BLaER1 treated with 17β-estradiol and CSF1 and Interleukin-3, amounts not matched to agents 10 nM and 100 nM (cell line): ENCODE measurements at regions not wholly inside any gene's neighbourhood (a gene's known extent, or its start where the extent isn't known, plus 50 kb on each side); places are given as distances from the start of the nearest gene placed in this dataset.

Experiments used
- H3K27ac ChIP-seq, 11 experiments: shearing (Covaris generic); formaldehyde crosslinking; 2 replicates each; pipeline ENCODE4 v1.8.1; 2022
- H3K27me3 ChIP-seq, 11 experiments: shearing (Covaris generic); formaldehyde crosslinking; 2 replicates each; pipeline ENCODE4 v1.8.1; 2022
- H3K36me3 ChIP-seq, 11 experiments: shearing (Covaris generic); formaldehyde crosslinking; 2 replicates each; pipeline ENCODE4 v1.8.1; 2022
- H3K4me1 ChIP-seq, 10 experiments: shearing (Covaris generic); formaldehyde crosslinking; 2 replicates each; pipeline ENCODE4 v1.8.1; 2022
- H3K4me2 ChIP-seq, 11 experiments: shearing (Covaris generic); formaldehyde crosslinking; 2 replicates each; pipeline ENCODE4 v1.8.1; 2022
- H3K4me3 ChIP-seq, 10 experiments: shearing (Covaris generic); formaldehyde crosslinking; 2 replicates each; pipeline ENCODE4 v1.8.1; 2022
- H3K9ac ChIP-seq, 11 experiments: shearing (Covaris generic); formaldehyde crosslinking; 2 replicates each; pipeline ENCODE4 v1.8.1; 2022
- H3K9me3 ChIP-seq, 11 experiments: shearing (Covaris generic); formaldehyde crosslinking; replicated peaks in 1 of 11; 2 replicates each; pipeline ENCODE4 v1.8.1; 2022
- H4K20me1 ChIP-seq, 11 experiments: shearing (Covaris generic); formaldehyde crosslinking; 2 replicates each; pipeline ENCODE4 v1.8.1; 2022
- Cebpa-rat ChIP-seq, 11 experiments: shearing (Covaris generic); IDR thresholded peaks; 2 replicates each; pipeline ENCODE4 v1.8.1; 2022

DNA sequence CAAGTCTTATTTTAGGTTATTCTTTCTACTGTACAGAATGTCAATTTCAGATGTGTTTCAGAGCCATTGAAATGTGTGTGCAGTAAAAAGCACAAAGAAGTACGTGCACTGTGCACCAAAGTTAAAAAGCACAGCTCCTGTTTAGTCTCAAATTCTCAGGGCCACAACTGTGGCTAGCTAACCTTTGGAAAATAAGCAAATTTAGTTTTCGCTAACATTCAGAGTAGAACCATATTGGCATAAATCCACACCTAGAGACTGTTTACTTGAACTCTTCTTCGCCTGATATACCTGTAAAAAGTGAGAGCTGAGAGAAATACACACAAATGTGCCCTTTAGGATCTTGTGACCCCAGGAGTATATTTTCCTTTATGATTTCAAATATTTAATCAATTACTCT is 353.9 kb downstream of the TFEC start:
- no peaks in the 10 kb centered on the region for H3K9me3 ChIP-seq
- H3K4me3 ChIP-seq: no peak overlapping the region
- H3K36me3 ChIP-seq: no peaks in the 10 kb centered on the region
- no peak overlapping the region for H3K9ac ChIP-seq
- peaks cover 0 to 23% (median 13%) of the 10 kb centered on the region in 10 experiments; a peak in 14 of 20 replicates for H3K4me1 ChIP-seq
- no peaks in the 10 kb centered on the region for H3K27me3 ChIP-seq
- H3K4me2 ChIP-seq: no peak overlapping the region
- TF ChIP-seq Cebpa-rat (IDR thresholded peaks at IDR 0.05): no peak
- H3K27ac ChIP-seq: no peak overlapping the region
- H4K20me1 ChIP-seq: no peaks in the 10 kb centered on the region

DNA sequence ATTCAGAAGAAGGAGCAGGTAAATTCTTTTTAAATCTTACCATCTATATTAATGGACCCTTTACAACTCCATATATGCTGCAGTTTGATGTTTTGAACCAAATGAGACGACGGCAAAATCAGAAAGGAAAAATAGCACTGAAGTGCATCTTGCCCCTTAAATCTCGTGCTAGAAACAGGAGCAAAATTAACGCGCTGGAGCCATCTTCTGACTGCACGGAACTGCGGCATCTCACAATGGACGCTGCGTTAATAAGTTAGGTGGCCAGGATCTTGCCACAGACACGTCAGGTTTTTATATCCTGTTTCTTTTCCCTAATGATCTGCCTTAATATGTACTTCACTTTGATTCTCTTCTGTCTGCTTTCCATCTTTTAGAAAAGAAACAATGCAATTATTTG is 354.5 kb downstream of the TFEC start:
- no peak overlapping the region for H3K27ac ChIP-seq
- no peak overlapping the region for H3K4me3 ChIP-seq
- H3K9ac ChIP-seq: no peak overlapping the region
- no peaks in the 10 kb centered on the region for H3K36me3 ChIP-seq
- no peak for TF ChIP-seq Cebpa-rat (IDR thresholded peaks at IDR 0.05)
- no peak overlapping the region for H3K4me2 ChIP-seq
- H3K4me1 ChIP-seq: peaks cover 0 to 23% (median 13%) of the 10 kb centered on the region in 10 experiments; a peak in 14 of 20 replicates
- H4K20me1 ChIP-seq: no peaks in the 10 kb centered on the region
- H3K9me3 ChIP-seq: no peaks in the 10 kb centered on the region
- no peaks in the 10 kb centered on the region for H3K27me3 ChIP-seq

DNA sequence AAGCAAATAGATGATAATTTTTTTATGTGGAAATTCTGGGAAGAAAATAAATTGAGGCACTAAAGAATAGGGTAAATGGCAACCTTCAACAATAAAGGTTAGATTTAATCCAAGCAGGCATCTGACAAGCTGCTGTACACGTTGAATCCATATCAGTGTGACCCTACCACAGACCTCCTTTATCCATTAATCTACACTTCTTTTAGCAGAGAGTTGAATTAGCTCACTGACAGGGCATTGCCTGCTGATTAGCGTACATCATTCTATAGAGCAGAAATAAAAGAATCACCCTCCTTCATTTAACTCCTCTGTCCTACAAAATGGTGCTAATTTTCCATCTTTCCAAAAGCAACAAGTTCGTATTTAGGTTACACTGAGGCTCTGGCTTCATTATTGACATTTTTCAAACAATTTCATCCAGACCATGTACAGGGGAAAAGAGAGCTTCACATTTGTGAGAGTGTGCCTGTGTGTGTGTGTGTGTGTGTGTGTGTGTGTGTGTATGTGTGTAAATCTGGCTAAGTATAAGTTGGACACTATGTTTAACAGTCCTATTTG is 356.0 kb downstream of the TFEC start:
- H4K20me1 ChIP-seq: no peaks in the 10 kb centered on the region
- no peak overlapping the region for H3K27ac ChIP-seq
- H3K27me3 ChIP-seq: no peaks in the 10 kb centered on the region
- no peak overlapping the region for H3K4me2 ChIP-seq
- H3K9ac ChIP-seq: no peak overlapping the region
- H3K9me3 ChIP-seq: no peaks in the 10 kb centered on the region
- no peak for TF ChIP-seq Cebpa-rat (IDR thresholded peaks at IDR 0.05)
- H3K4me1 ChIP-seq: peaks cover 0 to 17% (median 11%) of the 10 kb centered on the region in 10 experiments; a peak in 15 of 20 replicates
- H3K4me3 ChIP-seq: no peak overlapping the region
- H3K36me3 ChIP-seq: no peaks in the 10 kb centered on the region

DNA sequence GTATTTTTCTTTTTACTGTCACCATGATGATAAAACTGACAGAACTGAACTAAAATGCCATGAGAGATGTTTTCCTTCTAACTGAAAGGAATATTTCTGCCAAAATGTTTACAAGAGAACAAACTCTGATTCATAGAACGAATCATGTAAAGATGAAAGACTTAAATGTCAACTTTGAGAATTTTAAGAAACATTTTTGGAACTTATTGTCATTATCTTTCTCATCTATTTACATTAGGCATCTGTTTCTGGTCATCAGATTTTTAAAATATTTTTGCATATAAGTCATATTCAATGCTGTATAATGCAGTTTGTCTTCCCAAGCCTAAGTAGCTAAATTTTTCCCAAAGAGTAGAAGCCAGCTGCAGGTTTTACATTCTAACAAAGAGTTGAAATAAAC is 358.5 kb downstream of the TFEC start:
- no peaks in the 10 kb centered on the region for H3K27me3 ChIP-seq
- H3K9ac ChIP-seq: no peak overlapping the region
- no peaks in the 10 kb centered on the region for H4K20me1 ChIP-seq
- no peak overlapping the region for H3K4me3 ChIP-seq
- H3K27ac ChIP-seq: no peak overlapping the region
- no peaks in the 10 kb centered on the region for H3K9me3 ChIP-seq
- TF ChIP-seq Cebpa-rat (IDR thresholded peaks at IDR 0.05): no peak
- H3K4me1 ChIP-seq: no peaks in the 10 kb centered on the region; a peak in 1 of 20 replicates
- H3K36me3 ChIP-seq: no peaks in the 10 kb centered on the region
- no peak overlapping the region for H3K4me2 ChIP-seq

DNA sequence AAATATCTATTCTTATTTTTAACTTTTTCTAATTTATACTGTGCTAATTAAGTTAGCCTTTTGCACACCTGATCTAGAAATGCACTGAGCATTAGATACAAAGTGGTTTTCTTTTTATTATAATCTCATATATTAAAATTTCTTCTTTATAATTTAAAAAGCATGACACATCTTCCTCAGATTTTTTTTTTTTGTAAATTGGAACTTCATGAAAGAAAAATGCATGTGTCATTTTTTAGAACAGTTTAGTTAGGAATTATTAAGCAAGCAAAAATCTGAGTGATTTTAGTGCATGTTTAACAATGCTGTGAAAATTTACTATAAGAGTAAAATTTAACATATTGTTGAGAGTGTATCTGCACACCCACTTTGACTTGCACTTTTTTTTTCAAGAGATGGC is 367.9 kb downstream of the TFEC start:
- no peak overlapping the region for H3K27ac ChIP-seq
- H4K20me1 ChIP-seq: no peaks in the 10 kb centered on the region
- no peaks in the 10 kb centered on the region for H3K36me3 ChIP-seq
- no peaks in the 10 kb centered on the region for H3K9me3 ChIP-seq
- no peak overlapping the region for H3K4me3 ChIP-seq
- no peak for TF ChIP-seq Cebpa-rat (IDR thresholded peaks at IDR 0.05)
- no peaks in the 10 kb centered on the region for H3K27me3 ChIP-seq
- H3K4me1 ChIP-seq: no peaks in the 10 kb centered on the region
- H3K4me2 ChIP-seq: no peak overlapping the region
- no peak overlapping the region for H3K9ac ChIP-seq

DNA sequence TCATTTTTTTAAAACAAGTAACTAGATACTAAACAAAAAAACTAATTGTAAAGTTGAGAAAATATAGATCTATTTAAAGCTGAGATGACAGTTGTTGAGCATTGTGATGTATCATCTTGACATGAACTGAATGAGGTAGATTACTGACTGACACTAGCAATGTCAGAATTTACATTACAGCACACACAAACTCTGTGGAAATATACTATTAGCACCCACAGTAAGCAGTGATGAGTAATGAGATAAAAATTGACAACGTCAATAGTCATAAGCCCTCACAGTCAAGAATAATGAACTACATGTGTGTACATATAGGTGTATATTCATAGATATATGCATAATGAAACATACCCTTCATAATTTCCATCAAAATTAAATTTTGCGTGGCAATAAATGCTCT is 368.4 kb downstream of the TFEC start:
- Histone ChIP-seq H4K20me1 (no peaks in the 10 kb centered on the region), H3K4me1 (no peaks in the 10 kb centered on the region), H3K36me3 (no peaks in the 10 kb centered on the region), H3K4me3 (no peak overlapping the region), H3K27me3 (no peaks in the 10 kb centered on the region), H3K9me3 (no peaks in the 10 kb centered on the region), H3K9ac (no peak overlapping the region), H3K27ac (no peak overlapping the region), H3K4me2 (no peak overlapping the region)
- no peak for TF ChIP-seq Cebpa-rat (IDR thresholded peaks at IDR 0.05)

DNA sequence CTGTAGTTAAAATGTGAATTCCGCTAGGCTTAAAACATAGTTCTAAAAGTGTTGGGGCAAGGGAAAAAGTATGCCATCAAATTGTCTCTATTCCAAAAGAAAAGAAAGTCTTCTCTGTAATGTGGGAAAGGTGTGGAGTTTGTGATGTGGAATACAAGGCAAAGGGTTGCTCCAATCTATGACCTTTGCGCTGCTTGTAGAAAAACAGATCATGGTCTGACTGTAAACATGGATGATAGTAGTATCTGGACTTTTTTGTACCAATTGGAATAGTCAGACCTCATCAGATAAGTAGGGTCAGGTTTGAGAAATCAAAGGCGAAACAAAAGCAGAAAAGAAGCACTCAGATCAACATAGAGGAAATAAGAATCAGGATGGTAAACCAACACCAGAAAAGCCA is 372.3 kb downstream of the TFEC start:
- Histone ChIP-seq H3K4me2 (no peak overlapping the region), H4K20me1 (no peaks in the 10 kb centered on the region), H3K36me3 (no peaks in the 10 kb centered on the region), H3K9ac (no peak overlapping the region), H3K9me3 (no peaks in the 10 kb centered on the region), H3K27me3 (no peaks in the 10 kb centered on the region), H3K4me1 (no peaks in the 10 kb centered on the region), H3K4me3 (no peak overlapping the region), H3K27ac (no peak overlapping the region)
- TF ChIP-seq Cebpa-rat (IDR thresholded peaks at IDR 0.05): no peak

DNA sequence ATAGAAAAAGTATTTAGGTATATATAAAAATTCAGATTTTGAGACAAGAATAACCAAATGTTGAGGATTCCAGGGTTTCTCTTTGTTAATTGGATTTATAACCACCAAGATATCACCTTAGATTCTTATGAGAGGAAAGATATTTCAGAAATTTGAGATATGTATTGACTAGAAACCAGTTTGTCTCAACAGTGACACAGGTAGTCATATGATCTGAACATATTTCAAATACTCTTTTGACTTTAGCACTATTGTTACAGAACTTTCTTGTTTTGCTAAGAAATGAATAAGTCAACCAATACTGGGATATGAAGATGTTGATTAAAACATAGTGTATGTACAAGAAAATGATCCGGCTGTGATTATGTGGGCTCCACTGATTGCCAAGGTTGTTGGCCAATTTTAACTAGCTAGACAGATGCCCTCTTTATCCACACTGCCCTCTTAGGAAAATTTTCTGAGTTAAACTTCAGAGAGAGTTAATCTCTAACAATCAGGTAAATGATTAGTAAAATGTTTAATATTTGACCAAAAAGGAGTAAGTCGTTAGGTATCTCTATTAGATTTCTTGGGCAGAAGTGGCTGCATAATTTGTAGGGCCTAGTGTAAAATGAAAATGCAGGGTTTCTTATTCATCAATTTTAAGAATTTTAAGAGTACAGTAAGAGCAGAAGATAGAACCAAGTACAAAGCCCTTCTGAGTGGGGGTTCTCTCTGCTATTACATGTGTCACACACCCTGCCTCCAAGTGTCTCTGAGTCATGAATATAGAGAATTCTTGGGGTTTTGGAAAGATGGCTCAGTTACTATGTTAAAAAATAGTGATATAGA is 376.0 kb downstream of the TFEC start:
- no peak for TF ChIP-seq Cebpa-rat (IDR thresholded peaks at IDR 0.05)
- Histone ChIP-seq H3K27ac (no peak overlapping the region), H3K4me2 (no peak overlapping the region), H3K4me3 (no peak overlapping the region), H3K9me3 (no peaks in the 10 kb centered on the region), H3K36me3 (no peaks in the 10 kb centered on the region), H3K9ac (no peak overlapping the region), H3K27me3 (no peaks in the 10 kb centered on the region), H4K20me1 (no peaks in the 10 kb centered on the region), H3K4me1 (no peaks in the 10 kb centered on the region)

DNA sequence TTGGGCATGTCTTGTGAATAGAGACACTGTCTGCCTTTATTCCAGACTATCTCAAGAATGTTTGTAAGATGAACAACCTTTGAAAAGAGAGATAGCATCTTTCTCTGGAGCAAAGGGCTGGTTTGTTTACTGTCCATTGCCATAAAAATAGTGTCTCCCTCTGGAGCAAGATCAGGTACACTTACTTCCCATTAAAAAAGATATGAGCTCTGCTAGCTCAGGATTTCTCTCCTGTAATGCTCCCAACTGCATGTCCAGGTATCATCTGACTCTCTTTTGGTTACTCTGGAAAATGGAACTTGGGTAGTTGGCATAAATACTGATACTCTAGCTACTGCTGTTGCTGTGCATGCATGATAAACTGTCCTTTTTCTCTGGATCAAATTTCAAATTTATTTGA is 381.1 kb downstream of the TFEC start:
- Histone ChIP-seq H3K9ac (no peak overlapping the region), H3K4me3 (no peak overlapping the region), H3K9me3 (no peaks in the 10 kb centered on the region), H3K4me1 (no peaks in the 10 kb centered on the region), H3K36me3 (no peaks in the 10 kb centered on the region), H3K27me3 (no peaks in the 10 kb centered on the region), H4K20me1 (no peaks in the 10 kb centered on the region), H3K4me2 (no peak overlapping the region), H3K27ac (no peak overlapping the region)
- no peak for TF ChIP-seq Cebpa-rat (IDR thresholded peaks at IDR 0.05)

DNA sequence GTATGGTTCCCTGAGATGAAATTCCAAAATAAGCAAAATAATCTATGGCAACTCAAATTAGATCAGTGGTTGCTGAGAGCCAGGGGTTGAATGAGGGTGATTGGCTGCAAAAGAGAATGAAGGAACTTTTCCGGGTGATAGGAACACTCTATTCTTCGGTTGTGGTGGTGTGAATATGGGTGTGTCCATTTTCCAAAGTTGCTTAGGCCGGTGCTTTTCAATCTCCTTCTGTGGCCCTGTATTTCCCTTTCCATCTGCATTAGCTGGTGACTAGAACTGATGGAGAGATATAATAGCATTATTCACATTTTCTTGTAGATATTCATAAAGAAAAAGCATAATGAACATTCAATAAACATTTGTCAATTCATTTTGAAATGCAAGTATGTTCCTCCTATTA is 382.9 kb downstream of the TFEC start:
- Histone ChIP-seq H3K36me3 (no peaks in the 10 kb centered on the region), H3K27me3 (no peaks in the 10 kb centered on the region), H3K27ac (no peak overlapping the region), H4K20me1 (no peaks in the 10 kb centered on the region), H3K4me1 (no peaks in the 10 kb centered on the region), H3K9ac (no peak overlapping the region), H3K9me3 (no peaks in the 10 kb centered on the region), H3K4me2 (no peak overlapping the region), H3K4me3 (no peak overlapping the region)
- TF ChIP-seq Cebpa-rat (IDR thresholded peaks at IDR 0.05): no peak
